Tibial artery (tissue), 4 donors: ENCODE measurements at regions not wholly inside any gene's neighbourhood (a gene's known extent, or its start where the extent isn't known, plus 50 kb on each side); places are given as distances from the start of the nearest gene placed in this dataset.

Experiments used
- DNase-seq, 2 donors: peaks; one replicate each; pipeline ENCODE4 v3.0.0-alpha.2; 2019
- H3K27ac ChIP-seq, 2 donors: fragments of 200-600 bp; sonication (generic) in 1 of 2; 1 replicate in 1 of 2; 2 replicates in 1 of 2; pipeline ENCODE4 v1.5.1; 2018 to 2019; ENCODE audit warnings: mild to moderate bottlenecking in 1 of 2
- H3K27me3 ChIP-seq, 2 donors: fragments of 200-600 bp; sonication (generic) in 1 of 2; one replicate each; pipeline versions ENCODE4 v1.5.1 to v1.6.0; 2016 to 2019
- H3K36me3 ChIP-seq, 3 donors: fragments of 200-600 bp; sonication (generic) in 2 of 3; one replicate each; pipeline ENCODE4 v1.5.1; 2016 to 2019; ENCODE audit warnings: mild to moderate bottlenecking in 2 of 3
- H3K4me1 ChIP-seq, 4 donors: fragments of 200-600 bp; sonication (generic) in 2 of 4; 1 replicate in 3 of 4; 2 replicates in 1 of 4; pipeline ENCODE4 v1.5.1; 2016 to 2019
- H3K4me3 ChIP-seq, 2 donors: fragments of 200-600 bp; sonication (generic) in 1 of 2; 1 replicate in 1 of 2; 2 replicates in 1 of 2; pipeline ENCODE4 v1.5.1; 2018 to 2019; ENCODE audit warnings: mild to moderate bottlenecking in 2 of 2
- H3K9me3 ChIP-seq, 3 donors: fragments of 200-600 bp; sonication (generic) in 1 of 3; one replicate each; pipeline ENCODE4 v1.5.1; 2016 to 2019
- CTCF ChIP-seq, 2 experiments: fragments of 200-600 bp in 1 of 2; fragments of 450-650 bp in 1 of 2; IDR thresholded peaks; one replicate each; pipeline ENCODE4 v1.5.1; 2017 to 2019; ENCODE audit warnings: antibody characterized with exemption in 2 of 2, mild to moderate bottlenecking in 1 of 2, moderate library complexity in 1 of 2
- intact Hi-C: fragments of 100-400 bp; cut with DNase I; formaldehyde crosslinking; loops from one replicate; pipeline ENCODE4 v1.15.0; 2023; ENCODE audit warnings: low total_unique reads

GRCh38 chr9:80701061-80701460 is 988.3 kb downstream of the TLE1 start:
- H3K27me3 ChIP-seq = no peaks in the 10 kb centered on the region
- no peaks in the 10 kb centered on the region for H3K9me3 ChIP-seq
- no peak for TF ChIP-seq CTCF (IDR thresholded peaks at IDR 0.05)
- no peaks in the 10 kb centered on the region for H3K36me3 ChIP-seq
- no peak for DNase-seq
- no peak overlapping the region for H3K4me3 ChIP-seq
- intact Hi-C loops = no loop called here
- H3K4me1 ChIP-seq = peaks cover 0 to 13% (median 0%) of the 10 kb centered on the region in 4 donors
- H3K27ac ChIP-seq = no peak overlapping the region

GRCh38 chr9:80699511-80699998 is 989.8 kb downstream of the TLE1 start:
- no peak overlapping the region for H3K4me3 ChIP-seq
- intact Hi-C loops = no loop called here
- H3K27ac ChIP-seq = no peak overlapping the region
- peaks cover 0 to 13% (median 0%) of the 10 kb centered on the region in 4 donors for H3K4me1 ChIP-seq
- H3K27me3 ChIP-seq = no peaks in the 10 kb centered on the region
- no peak for TF ChIP-seq CTCF (IDR thresholded peaks at IDR 0.05)
- no peaks in the 10 kb centered on the region for H3K36me3 ChIP-seq
- H3K9me3 ChIP-seq = no peaks in the 10 kb centered on the region
- no peak for DNase-seq

GRCh38 chr9:80698725-80699410 is 990.5 kb downstream of the TLE1 start:
- intact Hi-C loops = no loop called here
- H3K27ac ChIP-seq = no peak overlapping the region
- DNase-seq = no peak
- TF ChIP-seq CTCF (IDR thresholded peaks at IDR 0.05) = no peak
- H3K4me1 ChIP-seq = peaks cover 0 to 13% (median 0%) of the 10 kb centered on the region in 4 donors
- no peaks in the 10 kb centered on the region for H3K36me3 ChIP-seq
- H3K4me3 ChIP-seq = no peak overlapping the region
- H3K27me3 ChIP-seq = no peaks in the 10 kb centered on the region
- H3K9me3 ChIP-seq = no peaks in the 10 kb centered on the region

- intact Hi-C loops = no loop called here
- H3K4me1 ChIP-seq = no peaks in the 10 kb centered on the region
- no peak for TF ChIP-seq CTCF (IDR thresholded peaks at IDR 0.05)
Observed at GRCh38 chr9:80692751-80693150, 996.6 kb downstream of the TLE1 start.

GRCh38 chr9:80691229-80691628 is 998.1 kb downstream of the TLE1 start:
- H3K27ac ChIP-seq = no peak overlapping the region
- no peak for DNase-seq
- intact Hi-C loops = no loop called here
- no peaks in the 10 kb centered on the region for H3K4me1 ChIP-seq
- no peaks in the 10 kb centered on the region for H3K36me3 ChIP-seq
- H3K4me3 ChIP-seq = no peak overlapping the region
- H3K9me3 ChIP-seq = no peaks in the 10 kb centered on the region
- TF ChIP-seq CTCF (IDR thresholded peaks at IDR 0.05) = no peak
- no peaks in the 10 kb centered on the region for H3K27me3 ChIP-seq

More at GRCh38 chr9:80692751-80693150, 996.6 kb downstream of the TLE1 start:
- Histone ChIP-seq H3K27ac (no peak overlapping the region), H3K36me3 (no peaks in the 10 kb centered on the region), H3K4me3 (no peak overlapping the region), H3K9me3 (no peaks in the 10 kb centered on the region), H3K27me3 (no peaks in the 10 kb centered on the region)
- DNase-seq = no peak
